ENCODE measurements at regions not wholly inside any gene's neighbourhood (a gene's known extent, or its start where the extent isn't known, plus 50 kb on each side); places are given as distances from the start of the nearest gene placed in this dataset.

GRCh38 chr10:6348096-6348874 is 145.6 kb downstream of the PFKFB3 start:
- no peak overlapping the region for H3K9ac ChIP-seq (ENCODE audit: low read depth in 2 of 2, low read length in 2 of 2)
- TF ChIP-seq CTCF (IDR thresholded peaks at IDR 0.05) = no peak
- peak; percentile 26 for DNase-seq
- H3K36me3 ChIP-seq = no peaks in the 10 kb centered on the region
- no peaks in the 10 kb centered on the region for H3K9me3 ChIP-seq
- intact Hi-C loops (cut with DNase I) = no loop called here
- no peaks in the 10 kb centered on the region for H3K4me1 ChIP-seq
- no peak overlapping the region for H3K27ac ChIP-seq
- no peak overlapping the region for H3K4me3 ChIP-seq
- no peaks in the 10 kb centered on the region for H3K27me3 ChIP-seq

GRCh38 chr10:6349846-6350535 is 147.3 kb downstream of the PFKFB3 start:
- Histone ChIP-seq H3K4me3 (no peak overlapping the region), H3K27ac (no peak overlapping the region), H3K9me3 (no peaks in the 10 kb centered on the region), H3K9ac (ENCODE audit: low read depth in 2 of 2, low read length in 2 of 2) (no peak overlapping the region), H3K27me3 (no peaks in the 10 kb centered on the region), H3K36me3 (no peaks in the 10 kb centered on the region), H3K4me1 (no peaks in the 10 kb centered on the region)
- TF ChIP-seq CTCF (IDR thresholded peaks at IDR 0.05) = no peak
- intact Hi-C loops (cut with DNase I) = no loop called here
- DNase-seq = no peak

GRCh38 chr10:6350609-6351008 is 147.9 kb downstream of the PFKFB3 start:
- Histone ChIP-seq H3K9ac (ENCODE audit: low read depth in 2 of 2, low read length in 2 of 2) (no peak overlapping the region), H3K27me3 (no peaks in the 10 kb centered on the region), H3K9me3 (no peaks in the 10 kb centered on the region), H3K36me3 (no peaks in the 10 kb centered on the region), H3K27ac (no peak overlapping the region), H3K4me3 (no peak overlapping the region), H3K4me1 (no peaks in the 10 kb centered on the region)
- no peak for DNase-seq
- no peak for TF ChIP-seq CTCF (IDR thresholded peaks at IDR 0.05)
- intact Hi-C loops (cut with DNase I) = no loop called here

- Histone ChIP-seq H3K9me3 (no peaks in the 10 kb centered on the region), H3K9ac (ENCODE audit: low read depth in 2 of 2, low read length in 2 of 2) (no peak overlapping the region), H3K27ac (no peak overlapping the region), H3K4me1 (no peaks in the 10 kb centered on the region), H3K27me3 (no peaks in the 10 kb centered on the region), H3K4me3 (no peak overlapping the region), H3K36me3 (no peaks in the 10 kb centered on the region)
- DNase-seq = no peak
- intact Hi-C loops (cut with DNase I) = no loop called here
- no peak for TF ChIP-seq CTCF (IDR thresholded peaks at IDR 0.05)
These were observed 148.8 kb downstream of the PFKFB3 start for GRCh38 chr10:6351495-6351894.

GRCh38 chr10:6353526-6353925 is 150.8 kb downstream of the PFKFB3 start:
- H3K9ac ChIP-seq (ENCODE audit: low read depth in 2 of 2, low read length in 2 of 2) = no peak overlapping the region

More at GRCh38 chr10:6353526-6353925, 150.8 kb downstream of the PFKFB3 start:
- Histone ChIP-seq H3K4me1 (no peaks in the 10 kb centered on the region), H3K4me3 (no peak overlapping the region), H3K36me3 (no peaks in the 10 kb centered on the region), H3K27ac (no peak overlapping the region), H3K9me3 (no peaks in the 10 kb centered on the region), H3K27me3 (no peaks in the 10 kb centered on the region)
- DNase-seq = no peak
- no peak for TF ChIP-seq CTCF (IDR thresholded peaks at IDR 0.05)
- intact Hi-C loops (cut with DNase I) = no loop called here
